ENCODE measurements at regions not wholly inside any gene's neighbourhood (a gene's known extent, or its start where the extent isn't known, plus 50 kb on each side); places are given as distances from the start of the nearest gene placed in this dataset.

DNA sequence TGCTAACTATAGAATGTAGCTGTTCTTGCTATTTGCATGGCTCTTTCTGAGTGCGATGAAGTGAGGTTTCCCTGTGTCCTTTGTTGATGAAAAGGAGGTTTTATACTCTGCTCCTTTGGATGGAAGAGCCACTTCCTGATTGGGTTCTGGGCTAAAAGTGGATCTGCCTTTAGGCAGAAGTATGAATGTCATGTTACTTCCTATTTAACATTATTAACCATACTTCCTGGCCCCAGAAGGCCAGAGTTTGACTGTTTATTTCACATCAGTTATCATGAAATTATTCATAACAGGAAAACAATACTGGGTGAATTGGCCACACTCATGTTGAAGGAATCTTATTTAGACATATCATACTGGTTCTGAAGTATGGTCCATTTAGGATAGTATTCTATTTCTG lies 386.2 kb downstream of the PCDH7 start:
- intact Hi-C loops (cut with DNase I, micrococcal nuclease), result no loop called here
- Mint-ChIP-seq H3K36me3 (ENCODE audit: low read depth) (no peaks in the 10 kb centered on the region), H3K4me3 (no peak overlapping the region), H3K27me3 (no peaks in the 10 kb centered on the region), H3K27ac (no peak overlapping the region), H3K9me3 (peaks cover 6% of the 10 kb centered on the region), H3K4me1 (ENCODE audit: low read depth) (no peaks in the 10 kb centered on the region)
- no peak overlapping the region for H3K4me3 ChIP-seq (ENCODE audit: low read length)
- ChIA-PET CTCF (no interaction called here), POLR2A (no interaction called here)
- H3K27me3 ChIP-seq (ENCODE audit: control insufficient read depth in 1 of 2, insufficient read depth in 2 of 2, low read length in 2 of 2), result no peaks in the 10 kb centered on the region
- TF ChIP-seq, protein P1, sequence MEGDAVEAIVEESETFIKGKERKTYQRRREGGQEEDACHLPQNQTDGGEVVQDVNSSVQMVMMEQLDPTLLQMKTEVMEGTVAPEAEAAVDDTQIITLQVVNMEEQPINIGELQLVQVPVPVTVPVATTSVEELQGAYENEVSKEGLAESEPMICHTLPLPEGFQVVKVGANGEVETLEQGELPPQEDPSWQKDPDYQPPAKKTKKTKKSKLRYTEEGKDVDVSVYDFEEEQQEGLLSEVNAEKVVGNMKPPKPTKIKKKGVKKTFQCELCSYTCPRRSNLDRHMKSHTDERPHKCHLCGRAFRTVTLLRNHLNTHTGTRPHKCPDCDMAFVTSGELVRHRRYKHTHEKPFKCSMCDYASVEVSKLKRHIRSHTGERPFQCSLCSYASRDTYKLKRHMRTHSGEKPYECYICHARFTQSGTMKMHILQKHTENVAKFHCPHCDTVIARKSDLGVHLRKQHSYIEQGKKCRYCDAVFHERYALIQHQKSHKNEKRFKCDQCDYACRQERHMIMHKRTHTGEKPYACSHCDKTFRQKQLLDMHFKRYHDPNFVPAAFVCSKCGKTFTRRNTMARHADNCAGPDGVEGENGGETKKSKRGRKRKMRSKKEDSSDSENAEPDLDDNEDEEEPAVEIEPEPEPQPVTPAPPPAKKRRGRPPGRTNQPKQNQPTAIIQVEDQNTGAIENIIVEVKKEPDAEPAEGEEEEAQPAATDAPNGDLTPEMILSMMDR (IDR thresholded peaks at IDR 0.05), result no peak
- DNase-seq (no peak), ATAC-seq (ENCODE audit: poor library complexity) (no peak)
- H3K4me1 ChIP-seq (ENCODE audit: insufficient read depth, low read length), result no peaks in the 10 kb centered on the region
- H3K27ac ChIP-seq (ENCODE audit: low read depth in 1 of 2, low read length in 2 of 2), result no peak overlapping the region
- peaks cover 5 to 12% of the 10 kb centered on the region in 2 experiments for H3K9me3 ChIP-seq (ENCODE audit: control insufficient read depth in 1 of 2, insufficient read depth in 1 of 2, low read length in 2 of 2)
- no peaks in the 10 kb centered on the region for H3K36me3 ChIP-seq (ENCODE audit: insufficient read depth, low read length)

DNA sequence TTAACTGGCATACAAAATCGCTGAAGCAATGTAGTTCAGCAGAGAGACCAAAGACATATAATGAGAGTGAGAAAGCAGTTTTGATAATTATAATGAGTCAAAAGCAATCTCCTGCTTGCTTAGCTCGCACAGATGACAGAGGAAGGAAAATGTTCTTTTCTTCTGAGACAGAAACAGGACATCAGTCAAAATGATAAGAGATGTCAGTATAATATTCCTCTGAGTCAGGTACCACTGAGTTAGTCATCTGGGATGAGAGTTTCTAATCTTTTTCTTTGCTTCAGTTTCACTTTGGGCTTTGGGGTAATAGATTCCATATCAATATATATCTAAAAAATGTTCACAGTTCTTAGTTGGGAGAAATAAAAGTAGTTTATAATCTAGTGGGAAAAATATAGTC lies 387.2 kb downstream of the PCDH7 start:
- CTCF ChIA-PET, result no interaction called here
- POLR2A ChIA-PET, result no interaction called here
- no peak overlapping the region for H3K4me3 ChIP-seq (ENCODE audit: low read length)
- Mint-ChIP-seq H3K27ac (no peak overlapping the region), H3K4me1 (ENCODE audit: low read depth) (no peaks in the 10 kb centered on the region), H3K27me3 (no peaks in the 10 kb centered on the region), H3K36me3 (ENCODE audit: low read depth) (no peaks in the 10 kb centered on the region), H3K4me3 (no peak overlapping the region), H3K9me3 (peaks cover 12% of the 10 kb centered on the region)
- H3K36me3 ChIP-seq (ENCODE audit: insufficient read depth, low read length), result no peaks in the 10 kb centered on the region
- no peaks in the 10 kb centered on the region for H3K4me1 ChIP-seq (ENCODE audit: insufficient read depth, low read length)
- H3K9me3 ChIP-seq (ENCODE audit: control insufficient read depth in 1 of 2, insufficient read depth in 1 of 2, low read length in 2 of 2), result peaks cover 5 to 12% of the 10 kb centered on the region in 2 experiments
- TF ChIP-seq, protein P1 (IDR thresholded peaks at IDR 0.05), result no peak
- no peak overlapping the region for H3K27ac ChIP-seq (ENCODE audit: low read depth in 1 of 2, low read length in 2 of 2)
- intact Hi-C loops (cut with DNase I, micrococcal nuclease), result no loop called here
- DNase-seq (no peak), ATAC-seq (ENCODE audit: poor library complexity) (no peak)
- no peaks in the 10 kb centered on the region for H3K27me3 ChIP-seq (ENCODE audit: control insufficient read depth in 1 of 2, insufficient read depth in 2 of 2, low read length in 2 of 2)

DNA sequence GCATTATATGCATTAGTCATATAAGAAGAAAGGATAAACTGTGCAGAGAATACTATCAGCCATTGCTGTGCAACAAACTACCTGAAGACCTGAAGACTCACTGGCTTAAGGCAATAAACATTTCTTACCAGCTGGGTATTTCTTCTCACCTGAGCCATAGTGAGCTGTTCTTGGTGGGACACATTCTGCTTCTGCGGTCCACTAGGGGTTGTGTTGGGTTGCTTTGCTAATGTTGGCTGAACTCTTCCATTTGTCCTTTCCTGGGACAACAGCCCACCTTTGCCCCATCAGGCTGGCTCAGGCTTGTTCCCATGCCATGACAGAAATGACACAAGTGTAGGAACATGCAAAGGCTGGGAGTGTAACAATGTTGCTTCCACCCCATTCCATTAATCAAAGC lies 388.6 kb downstream of the PCDH7 start:
- no peak overlapping the region for H3K4me3 Mint-ChIP-seq
- ChIA-PET POLR2A (no interaction called here), CTCF (no interaction called here)
- H3K27ac ChIP-seq (ENCODE audit: low read depth in 1 of 2, low read length in 2 of 2), result no peak overlapping the region
- no peak overlapping the region for H3K27ac Mint-ChIP-seq
- H3K27me3 ChIP-seq (ENCODE audit: control insufficient read depth in 1 of 2, insufficient read depth in 2 of 2, low read length in 2 of 2), result no peaks in the 10 kb centered on the region
- H3K36me3 ChIP-seq (ENCODE audit: insufficient read depth, low read length), result no peaks in the 10 kb centered on the region
- H3K9me3 Mint-ChIP-seq, result peaks cover 10% of the 10 kb centered on the region
- H3K27me3 Mint-ChIP-seq, result no peaks in the 10 kb centered on the region
- H3K36me3 Mint-ChIP-seq (ENCODE audit: low read depth), result no peaks in the 10 kb centered on the region
- H3K4me1 Mint-ChIP-seq (ENCODE audit: low read depth), result no peaks in the 10 kb centered on the region
- TF ChIP-seq, protein P1 (IDR thresholded peaks at IDR 0.05), result no peak
- H3K9me3 ChIP-seq (ENCODE audit: control insufficient read depth in 1 of 2, insufficient read depth in 1 of 2, low read length in 2 of 2), result peaks cover 2 to 13% of the 10 kb centered on the region in 2 experiments
- no peak for ATAC-seq (ENCODE audit: poor library complexity)
- DNase-seq, result no peak
- intact Hi-C loops (cut with DNase I, micrococcal nuclease), result no loop called here
- H3K4me1 ChIP-seq (ENCODE audit: insufficient read depth, low read length), result no peaks in the 10 kb centered on the region
- H3K4me3 ChIP-seq (ENCODE audit: low read length), result no peak overlapping the region
